ENCODE measurements at regions not wholly inside any gene's neighbourhood (a gene's known extent, or its start where the extent isn't known, plus 50 kb on each side); places are given as distances from the start of the nearest gene placed in this dataset.

DNA sequence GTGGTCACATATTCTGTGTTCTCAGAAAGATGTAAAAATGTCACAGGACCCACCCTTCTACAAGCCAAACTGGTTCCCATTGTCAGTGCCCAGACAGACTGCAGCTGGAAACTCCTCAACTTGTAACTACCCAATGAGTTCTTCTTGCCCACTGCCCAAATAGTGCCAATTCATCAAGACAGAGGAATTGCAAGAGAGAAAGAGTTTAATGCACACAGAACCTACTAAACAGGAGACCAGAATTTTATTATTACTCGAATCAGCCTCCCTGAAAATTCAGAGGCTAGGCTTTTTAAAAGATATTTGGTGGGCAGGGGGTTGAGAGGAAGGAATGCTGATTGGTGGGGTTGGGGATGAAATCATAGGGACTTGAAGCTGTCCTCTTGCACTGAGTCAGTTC lies 184.1 kb downstream of the URB2 start:
- H3K27ac Mint-ChIP-seq (ENCODE audit: unreplicated experiment): no peak overlapping the region
- CTCF ChIA-PET: no interaction called here
- no peaks in the 10 kb centered on the region for H3K36me3 Mint-ChIP-seq (ENCODE audit: insufficient read depth, unreplicated experiment)
- no peak overlapping the region for H3K4me3 Mint-ChIP-seq (ENCODE audit: low read depth, unreplicated experiment)
- no TSS peak for BruUV-seq (replicated peaks)
- H3K4me1 Mint-ChIP-seq (ENCODE audit: low read depth, unreplicated experiment): no peaks in the 10 kb centered on the region
- peaks cover 15% of the 10 kb centered on the region for H3K9me3 Mint-ChIP-seq (ENCODE audit: low read depth, unreplicated experiment)
- no peak for TF ChIP-seq CTCF (IDR thresholded peaks at IDR 0.05; ENCODE audit: unreplicated experiment)
- no peak for DNase-seq
- intact Hi-C loops (cut with micrococcal nuclease; ENCODE audit: unreplicated experiment): no loop called here
- peaks cover 65% of the 10 kb centered on the region for H3K27me3 Mint-ChIP-seq (ENCODE audit: unreplicated experiment)

GRCh38 chr1:229810961-229811360 lies 184.9 kb downstream of the URB2 start:
- no peak overlapping the region for H3K27ac Mint-ChIP-seq (ENCODE audit: unreplicated experiment)
- no peaks in the 10 kb centered on the region for H3K36me3 Mint-ChIP-seq (ENCODE audit: insufficient read depth, unreplicated experiment)
- no peak for DNase-seq
- no peaks in the 10 kb centered on the region for H3K4me1 Mint-ChIP-seq (ENCODE audit: low read depth, unreplicated experiment)
- peaks cover 15% of the 10 kb centered on the region for H3K9me3 Mint-ChIP-seq (ENCODE audit: low read depth, unreplicated experiment)
- CTCF ChIA-PET: no interaction called here
- intact Hi-C loops (cut with micrococcal nuclease; ENCODE audit: unreplicated experiment): no loop called here
- peaks cover 66% of the 10 kb centered on the region for H3K27me3 Mint-ChIP-seq (ENCODE audit: unreplicated experiment)
- BruUV-seq (replicated peaks): no TSS peak
- no peak overlapping the region for H3K4me3 Mint-ChIP-seq (ENCODE audit: low read depth, unreplicated experiment)
- TF ChIP-seq CTCF (IDR thresholded peaks at IDR 0.05; ENCODE audit: unreplicated experiment): no peak

DNA sequence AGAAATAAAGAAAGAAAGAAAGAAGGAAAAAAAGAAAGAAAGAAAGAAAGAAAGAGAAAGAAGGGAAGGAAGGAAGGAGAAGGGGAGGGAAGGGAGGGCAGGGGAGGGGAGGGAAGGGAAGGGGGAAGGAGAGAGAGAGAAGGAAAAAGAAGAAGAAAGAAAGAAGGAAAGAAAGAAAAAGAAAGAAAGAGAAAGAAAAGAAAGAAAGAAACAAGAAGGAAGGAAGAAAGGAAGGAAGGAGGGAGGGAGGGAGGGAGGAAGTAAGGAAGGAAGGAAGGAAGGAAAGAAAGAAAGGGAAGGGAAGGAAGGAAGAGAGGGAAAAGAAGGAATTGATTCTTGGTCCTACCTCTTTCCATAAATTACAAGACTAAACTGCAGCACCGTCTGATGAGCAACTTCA lies 186.1 kb downstream of the URB2 start:
- H3K4me1 Mint-ChIP-seq (ENCODE audit: low read depth, unreplicated experiment): no peaks in the 10 kb centered on the region
- no peak overlapping the region for H3K4me3 Mint-ChIP-seq (ENCODE audit: low read depth, unreplicated experiment)
- H3K27ac Mint-ChIP-seq (ENCODE audit: unreplicated experiment): no peak overlapping the region
- CTCF ChIA-PET: no interaction called here
- peaks cover 15% of the 10 kb centered on the region for H3K9me3 Mint-ChIP-seq (ENCODE audit: low read depth, unreplicated experiment)
- no peaks in the 10 kb centered on the region for H3K36me3 Mint-ChIP-seq (ENCODE audit: insufficient read depth, unreplicated experiment)
- intact Hi-C loops (cut with micrococcal nuclease; ENCODE audit: unreplicated experiment): no loop called here
- DNase-seq: no peak
- peaks cover 67% of the 10 kb centered on the region for H3K27me3 Mint-ChIP-seq (ENCODE audit: unreplicated experiment)
- no peak for TF ChIP-seq CTCF (IDR thresholded peaks at IDR 0.05; ENCODE audit: unreplicated experiment)
- BruUV-seq (replicated peaks): no TSS peak

- H3K4me1 Mint-ChIP-seq (ENCODE audit: low read depth, unreplicated experiment): no peaks in the 10 kb centered on the region
These were observed 186.6 kb downstream of the URB2 start for GRCh38 chr1:229812693-229813092.

More at GRCh38 chr1:229812693-229813092, 186.6 kb downstream of the URB2 start:
- CTCF ChIA-PET: no interaction called here
- intact Hi-C loops (cut with micrococcal nuclease; ENCODE audit: unreplicated experiment): no loop called here
- no peak overlapping the region for H3K27ac Mint-ChIP-seq (ENCODE audit: unreplicated experiment)
- no peak for TF ChIP-seq CTCF (IDR thresholded peaks at IDR 0.05; ENCODE audit: unreplicated experiment)
- H3K27me3 Mint-ChIP-seq (ENCODE audit: unreplicated experiment): peaks cover 72% of the 10 kb centered on the region
- H3K36me3 Mint-ChIP-seq (ENCODE audit: insufficient read depth, unreplicated experiment): no peaks in the 10 kb centered on the region
- no TSS peak for BruUV-seq (replicated peaks)
- peaks cover 15% of the 10 kb centered on the region for H3K9me3 Mint-ChIP-seq (ENCODE audit: low read depth, unreplicated experiment)
- no peak for DNase-seq
- no peak overlapping the region for H3K4me3 Mint-ChIP-seq (ENCODE audit: low read depth, unreplicated experiment)

Measured in Calu3 (cell line).